ENCODE measurements at regions not wholly inside any gene's neighbourhood (a gene's known extent, or its start where the extent isn't known, plus 50 kb on each side); places are given as distances from the start of the nearest gene placed in this dataset.

DNA sequence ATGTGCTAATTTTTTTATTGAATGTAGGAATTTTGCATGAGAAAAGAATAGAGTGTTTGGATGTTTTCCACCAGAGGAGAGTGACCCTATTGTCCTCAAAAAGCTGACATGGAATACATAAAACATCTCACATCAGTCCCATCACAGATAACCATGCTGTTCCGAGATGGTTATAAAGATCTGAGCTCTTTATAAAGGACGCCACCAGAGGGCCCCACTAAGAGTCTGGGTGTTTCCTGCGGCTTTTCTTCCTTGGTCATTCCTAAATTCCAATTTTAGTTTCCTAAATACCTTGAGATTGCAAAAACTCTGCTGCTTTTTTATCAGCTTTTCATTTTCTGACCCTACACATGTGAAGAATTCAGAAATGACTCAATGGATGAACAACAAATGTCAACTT is 504.5 kb upstream of the FRG1 start:
- Mint-ChIP-seq H3K4me1 (no peaks in the 10 kb centered on the region), H3K27ac (no peak overlapping the region), H3K36me3 (ENCODE audit: low read depth) (no peaks in the 10 kb centered on the region), H3K27me3 (ENCODE audit: low read depth) (no peaks in the 10 kb centered on the region), H3K9me3 (peaks cover 55% of the 10 kb centered on the region), H3K4me3 (no peak overlapping the region)
- TF ChIP-seq, protein P1, sequence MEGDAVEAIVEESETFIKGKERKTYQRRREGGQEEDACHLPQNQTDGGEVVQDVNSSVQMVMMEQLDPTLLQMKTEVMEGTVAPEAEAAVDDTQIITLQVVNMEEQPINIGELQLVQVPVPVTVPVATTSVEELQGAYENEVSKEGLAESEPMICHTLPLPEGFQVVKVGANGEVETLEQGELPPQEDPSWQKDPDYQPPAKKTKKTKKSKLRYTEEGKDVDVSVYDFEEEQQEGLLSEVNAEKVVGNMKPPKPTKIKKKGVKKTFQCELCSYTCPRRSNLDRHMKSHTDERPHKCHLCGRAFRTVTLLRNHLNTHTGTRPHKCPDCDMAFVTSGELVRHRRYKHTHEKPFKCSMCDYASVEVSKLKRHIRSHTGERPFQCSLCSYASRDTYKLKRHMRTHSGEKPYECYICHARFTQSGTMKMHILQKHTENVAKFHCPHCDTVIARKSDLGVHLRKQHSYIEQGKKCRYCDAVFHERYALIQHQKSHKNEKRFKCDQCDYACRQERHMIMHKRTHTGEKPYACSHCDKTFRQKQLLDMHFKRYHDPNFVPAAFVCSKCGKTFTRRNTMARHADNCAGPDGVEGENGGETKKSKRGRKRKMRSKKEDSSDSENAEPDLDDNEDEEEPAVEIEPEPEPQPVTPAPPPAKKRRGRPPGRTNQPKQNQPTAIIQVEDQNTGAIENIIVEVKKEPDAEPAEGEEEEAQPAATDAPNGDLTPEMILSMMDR (IDR thresholded peaks at IDR 0.05; ENCODE audit: unreplicated experiment in 3 of 3), result no peak

DNA sequence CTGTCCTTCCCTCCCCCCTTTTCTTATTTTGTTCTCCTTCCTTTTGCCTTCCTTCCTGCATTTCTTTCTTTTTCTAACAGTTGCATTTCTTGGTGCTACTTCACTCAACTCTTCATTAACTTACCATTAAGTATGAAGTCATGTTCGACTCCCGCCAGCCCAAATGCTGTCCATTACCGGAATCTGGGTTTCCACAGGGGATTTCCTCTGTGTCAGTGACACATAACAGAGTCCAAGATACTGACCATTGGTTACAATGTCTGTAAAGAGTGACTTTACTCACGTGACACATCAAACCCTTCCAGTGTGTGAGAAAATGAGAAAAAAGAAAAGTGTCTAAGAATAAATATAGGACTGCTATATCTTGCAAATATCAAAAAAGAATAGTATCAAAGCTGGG is 500.0 kb upstream of the FRG1 start:
- Mint-ChIP-seq H3K4me3 (no peak overlapping the region), H3K9me3 (peaks cover 40% of the 10 kb centered on the region), H3K4me1 (no peaks in the 10 kb centered on the region), H3K36me3 (ENCODE audit: low read depth) (no peaks in the 10 kb centered on the region), H3K27me3 (ENCODE audit: low read depth) (no peaks in the 10 kb centered on the region), H3K27ac (no peak overlapping the region)
- TF ChIP-seq, protein P1 (IDR thresholded peaks at IDR 0.05; ENCODE audit: unreplicated experiment in 3 of 3), result no peak

DNA sequence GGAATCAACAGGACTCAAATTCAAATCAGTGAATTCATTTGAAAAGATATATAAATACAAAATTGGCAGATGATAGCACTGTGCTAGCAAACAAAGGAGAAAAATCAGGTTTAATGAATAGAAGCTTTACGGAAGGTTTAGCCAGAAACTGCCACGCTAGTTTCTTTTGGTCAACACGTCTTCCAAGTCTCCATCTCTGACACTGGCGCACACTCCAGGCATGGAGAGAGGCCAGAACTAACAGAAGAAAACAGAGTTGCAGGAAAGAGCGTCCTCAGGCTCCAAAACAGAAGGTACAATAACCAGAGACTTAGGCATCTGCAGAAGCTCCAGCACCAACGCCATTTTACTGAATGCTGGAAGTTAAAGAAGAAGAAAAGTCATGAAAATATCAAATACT is 497.3 kb upstream of the FRG1 start:
- no peaks in the 10 kb centered on the region for H3K36me3 Mint-ChIP-seq (ENCODE audit: low read depth)
- no peaks in the 10 kb centered on the region for H3K27me3 Mint-ChIP-seq (ENCODE audit: low read depth)
- no peak overlapping the region for H3K4me3 Mint-ChIP-seq
- TF ChIP-seq, protein P1 (IDR thresholded peaks at IDR 0.05; ENCODE audit: unreplicated experiment in 3 of 3), result no peak
- no peak overlapping the region for H3K27ac Mint-ChIP-seq
- H3K9me3 Mint-ChIP-seq, result peaks cover 39% of the 10 kb centered on the region
- H3K4me1 Mint-ChIP-seq, result no peaks in the 10 kb centered on the region

DNA sequence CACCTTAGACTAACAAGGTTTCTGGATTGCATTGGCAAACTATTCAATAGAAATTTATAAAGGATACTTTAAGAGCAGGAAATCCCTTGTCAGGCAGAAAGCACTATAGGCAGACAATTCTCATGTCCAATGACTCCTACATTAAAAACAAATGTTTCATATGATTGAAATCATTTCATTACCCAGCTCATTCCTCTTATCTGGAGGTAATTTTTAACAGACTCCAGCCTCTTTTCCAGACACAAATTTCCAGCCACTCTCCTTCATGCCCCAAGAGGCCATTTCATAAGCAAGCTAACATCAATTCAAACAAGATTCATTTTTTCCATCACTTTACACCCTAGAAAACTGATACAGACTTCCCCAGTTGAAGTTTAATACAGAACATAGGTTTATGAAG is 495.1 kb upstream of the FRG1 start:
- H3K27me3 Mint-ChIP-seq (ENCODE audit: low read depth), result no peaks in the 10 kb centered on the region
- no peak overlapping the region for H3K27ac Mint-ChIP-seq
- H3K9me3 Mint-ChIP-seq, result peaks cover 54% of the 10 kb centered on the region
- no peaks in the 10 kb centered on the region for H3K36me3 Mint-ChIP-seq (ENCODE audit: low read depth)
- no peaks in the 10 kb centered on the region for H3K4me1 Mint-ChIP-seq
- no peak overlapping the region for H3K4me3 Mint-ChIP-seq
- TF ChIP-seq, protein P1 (IDR thresholded peaks at IDR 0.05; ENCODE audit: unreplicated experiment in 3 of 3), result no peak

DNA sequence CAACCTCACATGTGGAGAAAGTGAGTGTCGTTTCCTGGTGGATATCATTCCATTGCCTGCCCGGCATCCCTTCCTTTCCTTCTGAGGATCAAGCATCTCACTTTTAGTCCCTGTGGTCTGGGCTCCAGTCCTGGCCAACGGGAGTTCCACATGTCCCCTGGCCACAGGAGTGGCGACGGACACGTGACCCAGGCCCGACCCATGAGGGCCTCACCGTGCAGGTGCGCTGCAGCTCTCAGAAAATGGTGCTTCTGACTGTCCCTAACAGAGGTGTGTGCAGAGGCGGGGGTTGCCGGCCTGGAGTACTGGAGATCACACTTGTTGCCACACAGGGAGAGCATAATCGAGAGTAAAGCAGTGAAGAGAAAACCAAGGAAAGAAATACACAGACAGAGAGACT is 476.9 kb upstream of the FRG1 start:
- H3K27me3 Mint-ChIP-seq (ENCODE audit: low read depth), result no peaks in the 10 kb centered on the region
- no peak overlapping the region for H3K27ac Mint-ChIP-seq
- TF ChIP-seq, protein P1 (IDR thresholded peaks at IDR 0.05; ENCODE audit: unreplicated experiment in 3 of 3), result no peak
- H3K4me1 Mint-ChIP-seq, result no peaks in the 10 kb centered on the region
- H3K36me3 Mint-ChIP-seq (ENCODE audit: low read depth), result peaks cover 4% of the 10 kb centered on the region
- no peak overlapping the region for H3K4me3 Mint-ChIP-seq
- H3K9me3 Mint-ChIP-seq, result peaks cover 35% of the 10 kb centered on the region

DNA sequence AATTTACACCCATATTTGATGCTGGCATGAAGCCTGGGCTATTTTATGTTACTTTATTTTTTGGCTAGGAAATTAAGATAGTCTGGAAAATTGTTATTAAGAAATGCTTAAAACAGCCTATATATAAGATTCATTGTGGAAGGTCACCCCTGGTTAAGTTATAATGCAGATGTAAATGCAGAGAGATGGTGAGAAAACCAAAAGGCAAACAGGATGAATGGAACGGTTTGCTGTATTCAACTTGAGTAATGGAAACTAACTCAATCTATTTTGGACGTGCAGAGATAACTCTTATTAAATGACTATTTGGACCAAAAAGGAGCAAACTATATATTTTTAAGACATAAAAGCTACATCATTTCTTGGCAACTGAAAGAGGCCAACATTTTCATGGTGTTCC is 446.3 kb upstream of the FRG1 start:
- H3K9me3 Mint-ChIP-seq, result peaks cover 50% of the 10 kb centered on the region
- H3K4me3 Mint-ChIP-seq, result no peak overlapping the region
- H3K27me3 Mint-ChIP-seq (ENCODE audit: low read depth), result no peaks in the 10 kb centered on the region
- H3K27ac Mint-ChIP-seq, result no peak overlapping the region
- TF ChIP-seq, protein P1 (IDR thresholded peaks at IDR 0.05; ENCODE audit: unreplicated experiment in 3 of 3), result no peak
- peaks cover 9% of the 10 kb centered on the region for H3K36me3 Mint-ChIP-seq (ENCODE audit: low read depth)
- H3K4me1 Mint-ChIP-seq, result no peaks in the 10 kb centered on the region

All from nephron (organoid).